Liver (tissue), 8 donors: ENCODE measurements at regions not wholly inside any gene's neighbourhood (a gene's known extent, or its start where the extent isn't known, plus 50 kb on each side); places are given as distances from the start of the nearest gene placed in this dataset.

Experiments
- DNase-seq: peaks from one replicate; pipeline ENCODE4 v3.0.0-alpha.2; 2017; ENCODE audit warnings: low spot score
- H3K27ac ChIP-seq, 2 donors: one replicate each; pipeline ENCODE4 v1.7.0; 2013; ENCODE audit warnings: inconsistent platforms in 2 of 2, low read length in 2 of 2, control low read depth in 1 of 2, low read depth in 1 of 2, mild to moderate bottlenecking in 1 of 2
- H3K27me3 ChIP-seq, 4 donors: one replicate each; pipeline versions ENCODE4 v1.6.1 to v1.7.0; 2013; ENCODE audit warnings: low read length in 3 of 4, inconsistent platforms in 1 of 4, mild to moderate bottlenecking in 1 of 4, moderate library complexity in 1 of 4; ENCODE audit not compliant: control insufficient read depth in 4 of 4, insufficient read depth in 4 of 4
- H3K36me3 ChIP-seq, 4 donors: one replicate each; pipeline versions ENCODE4 v1.6.1 to v1.7.0; 2013; ENCODE audit warnings: low read length in 3 of 4, mild to moderate bottlenecking in 3 of 4, low read depth in 1 of 4, moderate library complexity in 1 of 4; ENCODE audit not compliant: control insufficient read depth in 4 of 4, insufficient read depth in 3 of 4
- H3K4me1 ChIP-seq, 4 donors: one replicate each; pipeline versions ENCODE4 v1.6.1 to v1.7.0; 2013; ENCODE audit warnings: low read length in 3 of 4, mild to moderate bottlenecking in 3 of 4, moderate library complexity in 1 of 4; ENCODE audit not compliant: control insufficient read depth in 4 of 4, insufficient read depth in 4 of 4
- H3K4me3 ChIP-seq, 3 donors: one replicate each; pipeline versions ENCODE4 v1.6.1 to v1.7.0; 2013; ENCODE audit warnings: low read length in 3 of 3, control low read depth in 1 of 3, low read depth in 1 of 3, mild to moderate bottlenecking in 1 of 3
- H3K9ac ChIP-seq, 2 donors: one replicate each; pipeline ENCODE4 v1.7.0; 2013; ENCODE audit warnings: low read length in 2 of 2, mild to moderate bottlenecking in 2 of 2, moderate library complexity in 2 of 2, control low read depth in 1 of 2, low read depth in 1 of 2
- H3K9me3 ChIP-seq, 4 donors: one replicate each; pipeline versions ENCODE4 v1.6.1 to v1.7.0; 2013; ENCODE audit warnings: low read length in 3 of 4; ENCODE audit not compliant: control insufficient read depth in 4 of 4
- ATF3 ChIP-seq: IDR thresholded peaks from 2 replicates; pipeline ENCODE4 v1.6.1; 2016; ENCODE audit warnings: antibody characterized with exemption
- EGR1 ChIP-seq, 2 donors: IDR thresholded peaks; 2 replicates each; pipeline ENCODE4 v1.6.1; 2016 to 2018; ENCODE audit warnings: antibody characterized with exemption in 2 of 2, low read depth in 2 of 2
- FOXA1 ChIP-seq: IDR thresholded peaks from 2 replicates; pipeline ENCODE4 v1.6.1; 2016; ENCODE audit warnings: antibody characterized with exemption
- FOXA2 ChIP-seq: IDR thresholded peaks from 2 replicates; pipeline ENCODE4 v1.6.1; 2016; ENCODE audit warnings: antibody characterized with exemption
- GABPA ChIP-seq, 2 donors: IDR thresholded peaks in 1 of 2; conservative IDR thresholded peaks in 1 of 2; 2 replicates each; pipeline ENCODE4 v1.6.1; 2016; ENCODE audit warnings: antibody characterized with exemption in 2 of 2, mild to moderate bottlenecking in 1 of 2, moderate library complexity in 1 of 2
- HNF4A ChIP-seq, 2 donors: conservative IDR thresholded peaks; 2 replicates each; pipeline ENCODE4 v1.6.1; 2016; ENCODE audit warnings: antibody characterized with exemption in 2 of 2, mild to moderate bottlenecking in 2 of 2
- HNF4G ChIP-seq: IDR thresholded peaks from 2 replicates; pipeline ENCODE4 v1.6.1; 2016; ENCODE audit warnings: antibody characterized with exemption
- JUND ChIP-seq, 2 donors: IDR thresholded peaks; 2 replicates each; pipeline ENCODE4 v1.6.1; 2016; ENCODE audit warnings: antibody characterized with exemption in 2 of 2
- MAX ChIP-seq: IDR thresholded peaks from 2 replicates; pipeline ENCODE4 v1.6.1; 2016; ENCODE audit warnings: antibody characterized with exemption
- NR2F2 ChIP-seq: IDR thresholded peaks from 2 replicates; pipeline ENCODE4 v1.6.1; 2016; ENCODE audit warnings: antibody characterized with exemption
- RAD21 ChIP-seq, 2 donors: IDR thresholded peaks; 2 replicates each; pipeline ENCODE4 v1.6.1; 2016; ENCODE audit warnings: antibody characterized with exemption in 2 of 2, mild to moderate bottlenecking in 2 of 2
- REST ChIP-seq: IDR thresholded peaks from 2 replicates; pipeline ENCODE4 v1.6.1; 2016; ENCODE audit warnings: antibody characterized with exemption, mild to moderate bottlenecking
- RXRA ChIP-seq, 2 donors: IDR thresholded peaks; 2 replicates each; pipeline ENCODE4 v1.6.1; 2017 to 2018; ENCODE audit warnings: antibody characterized with exemption in 2 of 2, mild to moderate bottlenecking in 1 of 2
- SP1 ChIP-seq: IDR thresholded peaks from 2 replicates; pipeline ENCODE4 v1.6.1; 2018; ENCODE audit warnings: antibody characterized with exemption, mild to moderate bottlenecking
- TAF1 ChIP-seq: conservative IDR thresholded peaks from 2 replicates; pipeline ENCODE4 v1.6.1; 2016; ENCODE audit warnings: antibody characterized with exemption, mild to moderate bottlenecking
- YY1 ChIP-seq: IDR thresholded peaks from 2 replicates; pipeline ENCODE4 v1.6.1; 2016; ENCODE audit warnings: antibody characterized with exemption, mild to moderate bottlenecking
- WGBS: extraction: QIAGEN DNeasy Blood & Tissue Kit; methylation state at CpG from one replicate; pipeline ENCODE4 v1.1.7; 2013; 5-methylcytosine and 5-hydroxymethylcytosine counted together
- TF ChIP-seq, protein P1 (sequence below): IDR thresholded peaks from 2 replicates; pipeline ENCODE4 v1.6.1; 2016; ENCODE audit warnings: antibody characterized with exemption
- TF ChIP-seq, protein P2 (sequence below): fragments of 150-350 bp; IDR thresholded peaks from 2 replicates; pipeline ENCODE4 v1.5.1; 2017; ENCODE audit warnings: improper control_type of control experiment, low read depth, low read length; ENCODE audit not compliant: missing input control
- donor health status: healthy.
- donor health status: healthy.
- donor health status: healthy.
- donor health status: healthy.
- donor health status: healthy.

DNA sequence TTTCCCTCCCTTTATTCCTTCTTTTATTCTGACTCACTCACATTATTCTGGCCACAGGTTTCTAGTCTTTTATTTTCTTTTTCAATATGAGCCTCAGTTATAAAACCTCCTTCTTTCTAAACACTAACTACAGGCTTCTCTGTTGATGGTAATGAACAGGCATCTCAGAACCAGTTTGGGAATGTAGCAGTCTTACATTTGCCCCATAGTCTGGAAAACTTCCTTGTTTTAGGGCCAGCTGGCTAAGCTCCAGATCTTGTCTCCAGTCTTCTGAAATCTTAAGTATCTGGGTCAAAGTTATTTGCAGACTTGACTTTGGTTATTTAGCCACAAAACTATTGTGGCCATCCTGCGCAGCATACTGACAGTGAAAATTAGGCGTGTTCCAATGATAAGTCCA lies 97.0 kb upstream of the MAN1A1 start:
- Histone ChIP-seq H3K36me3 (no peaks in the 10 kb centered on the region), H3K9ac (no peak overlapping the region), H3K27me3 (no peaks in the 10 kb centered on the region), H3K27ac (no peak overlapping the region), H3K4me1 (peaks cover 0 to 3% (median 0%) of the 10 kb centered on the region in 4 donors), H3K4me3 (no peak overlapping the region), H3K9me3 (no peaks in the 10 kb centered on the region)
- DNase-seq: no peak
- TF ChIP-seq NR2F2: no peak
- TF ChIP-seq FOXA1: no peak
- no peak for TF ChIP-seq JUND (IDR thresholded peaks at IDR 0.05)
- TF ChIP-seq, protein P1, sequence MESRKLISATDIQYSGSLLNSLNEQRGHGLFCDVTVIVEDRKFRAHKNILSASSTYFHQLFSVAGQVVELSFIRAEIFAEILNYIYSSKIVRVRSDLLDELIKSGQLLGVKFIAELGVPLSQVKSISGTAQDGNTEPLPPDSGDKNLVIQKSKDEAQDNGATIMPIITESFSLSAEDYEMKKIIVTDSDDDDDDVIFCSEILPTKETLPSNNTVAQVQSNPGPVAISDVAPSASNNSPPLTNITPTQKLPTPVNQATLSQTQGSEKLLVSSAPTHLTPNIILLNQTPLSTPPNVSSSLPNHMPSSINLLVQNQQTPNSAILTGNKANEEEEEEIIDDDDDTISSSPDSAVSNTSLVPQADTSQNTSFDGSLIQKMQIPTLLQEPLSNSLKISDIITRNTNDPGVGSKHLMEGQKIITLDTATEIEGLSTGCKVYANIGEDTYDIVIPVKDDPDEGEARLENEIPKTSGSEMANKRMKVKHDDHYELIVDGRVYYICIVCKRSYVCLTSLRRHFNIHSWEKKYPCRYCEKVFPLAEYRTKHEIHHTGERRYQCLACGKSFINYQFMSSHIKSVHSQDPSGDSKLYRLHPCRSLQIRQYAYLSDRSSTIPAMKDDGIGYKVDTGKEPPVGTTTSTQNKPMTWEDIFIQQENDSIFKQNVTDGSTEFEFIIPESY: no peak
- no peak for TF ChIP-seq HNF4A (conservative IDR thresholded peaks at IDR 0.05)
- WGBS: 79% methylated on average over 2 of the region's 2 CpGs

GRCh38 chr6:119446115-119446554 lies 96.6 kb upstream of the MAN1A1 start:
- no peaks in the 10 kb centered on the region for H3K27me3 ChIP-seq
- no peak for DNase-seq
- no peak for TF ChIP-seq ATF3
- no peak for TF ChIP-seq NR2F2
- no peak for TF ChIP-seq HNF4G
- TF ChIP-seq GABPA (IDR thresholded peaks at IDR 0.05 in 1 of 2, conservative IDR thresholded peaks at IDR 0.05 in 1 of 2): no peak
- no peak for TF ChIP-seq REST
- TF ChIP-seq, protein P1: no peak
- TF ChIP-seq, protein P2, sequence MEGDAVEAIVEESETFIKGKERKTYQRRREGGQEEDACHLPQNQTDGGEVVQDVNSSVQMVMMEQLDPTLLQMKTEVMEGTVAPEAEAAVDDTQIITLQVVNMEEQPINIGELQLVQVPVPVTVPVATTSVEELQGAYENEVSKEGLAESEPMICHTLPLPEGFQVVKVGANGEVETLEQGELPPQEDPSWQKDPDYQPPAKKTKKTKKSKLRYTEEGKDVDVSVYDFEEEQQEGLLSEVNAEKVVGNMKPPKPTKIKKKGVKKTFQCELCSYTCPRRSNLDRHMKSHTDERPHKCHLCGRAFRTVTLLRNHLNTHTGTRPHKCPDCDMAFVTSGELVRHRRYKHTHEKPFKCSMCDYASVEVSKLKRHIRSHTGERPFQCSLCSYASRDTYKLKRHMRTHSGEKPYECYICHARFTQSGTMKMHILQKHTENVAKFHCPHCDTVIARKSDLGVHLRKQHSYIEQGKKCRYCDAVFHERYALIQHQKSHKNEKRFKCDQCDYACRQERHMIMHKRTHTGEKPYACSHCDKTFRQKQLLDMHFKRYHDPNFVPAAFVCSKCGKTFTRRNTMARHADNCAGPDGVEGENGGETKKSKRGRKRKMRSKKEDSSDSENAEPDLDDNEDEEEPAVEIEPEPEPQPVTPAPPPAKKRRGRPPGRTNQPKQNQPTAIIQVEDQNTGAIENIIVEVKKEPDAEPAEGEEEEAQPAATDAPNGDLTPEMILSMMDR: no peak
- no peak for TF ChIP-seq FOXA2
- TF ChIP-seq YY1: no peak
- TF ChIP-seq EGR1 (IDR thresholded peaks at IDR 0.05; ENCODE audit: low read depth in 2 of 2): no peak
- no peak for TF ChIP-seq SP1
- TF ChIP-seq RAD21 (IDR thresholded peaks at IDR 0.05): no peak
- no peak for TF ChIP-seq TAF1
- no peak for TF ChIP-seq MAX
- no peak for TF ChIP-seq JUND (IDR thresholded peaks at IDR 0.05)
- TF ChIP-seq RXRA (IDR thresholded peaks at IDR 0.05): no peak
- no peak for TF ChIP-seq FOXA1
- no peak for TF ChIP-seq HNF4A (conservative IDR thresholded peaks at IDR 0.05)
- WGBS: 94% methylated on average over 1 of the region's 1 CpG
- H3K27ac ChIP-seq: no peak overlapping the region
- H3K9ac ChIP-seq: no peak overlapping the region
- H3K36me3 ChIP-seq: no peaks in the 10 kb centered on the region
- H3K4me1 ChIP-seq: peaks cover 0 to 3% (median 0%) of the 10 kb centered on the region in 4 donors
- no peaks in the 10 kb centered on the region for H3K9me3 ChIP-seq
- no peak overlapping the region for H3K4me3 ChIP-seq
